ENCODE measurements at regions not wholly inside any gene's neighbourhood (a gene's known extent, or its start where the extent isn't known, plus 50 kb on each side); places are given as distances from the start of the nearest gene placed in this dataset.

GRCh38 chrX:39834600-39834999 is 263.2 kb downstream of the BCOR start:
- TF ChIP-seq CTCF (IDR thresholded peaks at IDR 0.05) = no peak
- TF ChIP-seq POLR2A (IDR thresholded peaks at IDR 0.05) = no peak
